Neuronal stem cell (in vitro differentiated cells): ENCODE measurements at regions not wholly inside any gene's neighbourhood (a gene's known extent, or its start where the extent isn't known, plus 50 kb on each side); places are given as distances from the start of the nearest gene placed in this dataset.
"Not testable (repeated sequence)": the region's sequence is repeated elsewhere in the genome, so short reads cannot be mapped to it uniquely, and the experiment has no call there.

ENCODE experiments used
- DNase-seq: peaks from one replicate; pipeline ENCODE4 v3.0.0-alpha.2; 2013; ENCODE audit warnings: low spot score
- H2AFZ ChIP-seq: one replicate; pipeline ENCODE4 v1.6.1; 2013; ENCODE audit warnings: mild to moderate bottlenecking, low read length, inconsistent platforms
- H2AK5ac ChIP-seq: 2 replicates; pipeline ENCODE4 v1.6.1; 2013; ENCODE audit warnings: low read depth, mild to moderate bottlenecking, inconsistent platforms, low read length, moderate library complexity, mixed read lengths
- H2BK120ac ChIP-seq: 2 replicates; pipeline ENCODE4 v1.6.1; 2013; ENCODE audit warnings: low read depth, mild to moderate bottlenecking, inconsistent platforms, low read length, moderate library complexity, mixed read lengths
- H2BK12ac ChIP-seq: one replicate; pipeline ENCODE4 v1.6.1; 2013; ENCODE audit warnings: low read length, inconsistent platforms
- H2BK15ac ChIP-seq: 2 replicates; pipeline ENCODE4 v1.6.1; 2013; ENCODE audit warnings: mild to moderate bottlenecking, low read length, inconsistent platforms, mixed read lengths
- H2BK5ac ChIP-seq: one replicate; pipeline ENCODE4 v1.6.1; 2013; ENCODE audit warnings: inconsistent platforms, mild to moderate bottlenecking, low read length, moderate library complexity
- H3K14ac ChIP-seq: one replicate; pipeline ENCODE4 v1.6.1; 2013; ENCODE audit warnings: low read length, inconsistent platforms
- H3K18ac ChIP-seq: 2 replicates; pipeline ENCODE4 v1.6.1; 2013; ENCODE audit warnings: low read length, inconsistent platforms
- H3K23ac ChIP-seq: 2 replicates; pipeline ENCODE4 v1.6.1; 2013; ENCODE audit warnings: low read depth, mild to moderate bottlenecking, mixed read lengths, low read length, inconsistent platforms; ENCODE audit not compliant: poor library complexity
- H3K27ac ChIP-seq: replicated peaks from 3 replicates; pipeline ENCODE4 v1.5.1; 2013; ENCODE audit warnings: low read length, inconsistent platforms
- H3K27me3 ChIP-seq, 3 experiments: 2 replicates each; pipeline ENCODE4 v1.6.1; 2013; ENCODE audit warnings: low read length in 3 of 3, mild to moderate bottlenecking in 2 of 3, inconsistent platforms in 1 of 3, low read depth in 1 of 3, mixed read lengths in 1 of 3, moderate library complexity in 1 of 3; ENCODE audit not compliant: control insufficient read depth in 3 of 3, insufficient read depth in 3 of 3
- H3K36me3 ChIP-seq, 2 donors: replicated peaks in 1 of 2; 2 replicates each; pipeline ENCODE4 v1.6.1; 2013; ENCODE audit warnings: low read length in 2 of 2; ENCODE audit not compliant: control insufficient read depth in 2 of 2, insufficient read depth in 2 of 2
- H3K4ac ChIP-seq: 2 replicates; pipeline ENCODE4 v1.6.1; 2013; ENCODE audit warnings: inconsistent platforms, mild to moderate bottlenecking, low read length, moderate library complexity
- H3K4me1 ChIP-seq, 2 donors: 1 replicate in 1 of 2; 2 replicates in 1 of 2; pipeline ENCODE4 v1.6.1; 2013; ENCODE audit warnings: low read length in 2 of 2, low read depth in 1 of 2; ENCODE audit not compliant: control insufficient read depth in 2 of 2, insufficient read depth in 1 of 2
- H3K4me2 ChIP-seq: one replicate; pipeline ENCODE4 v1.6.1; 2013; ENCODE audit warnings: mild to moderate bottlenecking, low read length, inconsistent platforms; ENCODE audit not compliant: insufficient read depth, poor library complexity, severe bottlenecking
- H3K4me3 ChIP-seq, 2 donors: 2 replicates each; pipeline ENCODE4 v1.5.1; 2013; ENCODE audit warnings: low read length in 2 of 2, mild to moderate bottlenecking in 2 of 2, inconsistent platforms in 1 of 2, moderate library complexity in 1 of 2
- H3K79me1 ChIP-seq: one replicate; pipeline ENCODE4 v1.6.1; 2013; ENCODE audit warnings: low read depth, mild to moderate bottlenecking, inconsistent platforms, low read length, moderate library complexity
- H3K9ac ChIP-seq: one replicate; pipeline ENCODE4 v1.6.1; 2013; ENCODE audit warnings: mild to moderate bottlenecking, low read depth, low read length, inconsistent platforms; ENCODE audit not compliant: poor library complexity
- H3K9me3 ChIP-seq, 2 donors: replicated peaks in 1 of 2; 2 replicates each; pipeline versions ENCODE3 to v1.6.1; 2013; ENCODE audit warnings: low read length in 2 of 2, mild to moderate bottlenecking in 2 of 2, inconsistent platforms in 1 of 2, low read depth in 1 of 2, mixed read lengths in 1 of 2, moderate library complexity in 1 of 2; ENCODE audit not compliant: control insufficient read depth in 2 of 2, insufficient read depth in 1 of 2
- H4K8ac ChIP-seq: one replicate; pipeline ENCODE4 v1.6.1; 2013; ENCODE audit warnings: low read depth, mild to moderate bottlenecking, inconsistent platforms, low read length, moderate library complexity
- H4K91ac ChIP-seq: one replicate; pipeline ENCODE4 v1.6.1; 2013; ENCODE audit warnings: low read length, low read depth, mild to moderate bottlenecking, inconsistent platforms; ENCODE audit not compliant: poor library complexity
- WGBS, 2 donors: extraction: QIAGEN DNeasy Blood & Tissue Kit; methylation state at CpG; one replicate each; pipeline ENCODE4 v1.1.7; 2013; ENCODE audit warnings: missing lambda C conversion rate in 2 of 2, mixed read lengths in 1 of 2; ENCODE audit not compliant: insufficient read length in 2 of 2, insufficient replicate concordance in 1 of 2; ENCODE audit errors: extremely low coverage in 2 of 2; 5-methylcytosine and 5-hydroxymethylcytosine counted together

DNA sequence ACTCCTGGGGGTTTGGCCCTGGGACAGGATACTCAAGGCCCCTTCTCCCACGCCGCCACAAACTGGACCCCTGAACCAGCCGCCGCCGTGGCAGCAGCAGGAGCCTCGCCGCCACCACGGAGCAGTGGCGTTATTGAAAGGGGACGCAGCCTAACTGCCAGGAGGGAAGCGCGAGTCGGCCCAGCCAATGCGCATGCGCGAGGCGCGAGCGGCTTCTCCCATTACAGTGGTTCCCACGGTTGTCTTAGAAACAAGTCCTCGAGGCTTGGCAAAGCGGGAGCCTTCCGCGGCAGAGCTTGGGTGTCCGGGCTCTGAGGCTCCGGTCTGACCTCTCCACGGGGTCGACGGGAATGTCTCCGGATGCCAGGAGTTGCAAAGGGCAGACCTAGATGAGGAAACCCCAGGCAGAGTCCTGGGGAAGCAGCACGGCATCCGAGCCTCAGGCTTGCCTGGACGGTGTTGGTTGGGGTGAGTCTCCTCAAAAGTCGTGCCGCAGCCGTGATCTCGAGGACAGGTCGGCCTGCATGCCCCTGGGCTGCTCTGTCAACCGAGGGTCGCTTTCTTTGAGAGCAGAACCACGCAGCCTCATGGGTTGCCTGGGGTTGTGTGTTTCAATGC is 360.6 kb upstream of the ZNF337 start:
- H3K14ac ChIP-seq, H3K18ac ChIP-seq, H3K36me3 ChIP-seq, DNase-seq, H4K8ac ChIP-seq, H3K4me1 ChIP-seq, H2AFZ ChIP-seq, H2BK12ac ChIP-seq, H3K27me3 ChIP-seq, H2AK5ac ChIP-seq, H2BK120ac ChIP-seq, H3K9me3 ChIP-seq, H2BK5ac ChIP-seq, H3K27ac ChIP-seq, H2BK15ac ChIP-seq, H3K79me1 ChIP-seq, H3K4ac ChIP-seq, H3K23ac ChIP-seq, H3K9ac ChIP-seq, H3K4me2 ChIP-seq, H3K4me3 ChIP-seq, H4K91ac ChIP-seq: not testable (repeated sequence)
- no CpG with 5 or more reads among the region's 41 CpGs for WGBS, 2 donors

DNA sequence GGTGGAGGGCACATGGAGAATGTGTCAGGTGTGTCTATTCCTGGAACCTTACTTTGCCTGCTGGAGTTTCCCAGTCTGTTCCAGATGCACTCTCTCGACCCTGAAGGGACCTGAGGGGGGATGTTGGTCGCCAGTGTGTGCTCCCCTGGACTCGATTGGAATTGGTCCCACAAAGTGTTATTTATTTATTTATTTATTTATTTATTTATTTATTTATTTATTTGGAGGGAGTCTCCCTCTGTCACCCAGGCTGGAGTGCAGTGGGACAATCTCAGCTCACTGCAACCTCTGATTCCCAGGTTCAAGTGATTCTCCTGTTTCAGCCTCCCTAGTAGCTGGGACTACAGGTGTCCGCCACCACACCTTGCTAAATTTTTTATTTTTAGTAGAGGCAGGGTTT is 329.1 kb upstream of the ZNF337 start:
- not testable (repeated sequence) for H4K8ac ChIP-seq, H3K14ac ChIP-seq, H2AFZ ChIP-seq

DNA sequence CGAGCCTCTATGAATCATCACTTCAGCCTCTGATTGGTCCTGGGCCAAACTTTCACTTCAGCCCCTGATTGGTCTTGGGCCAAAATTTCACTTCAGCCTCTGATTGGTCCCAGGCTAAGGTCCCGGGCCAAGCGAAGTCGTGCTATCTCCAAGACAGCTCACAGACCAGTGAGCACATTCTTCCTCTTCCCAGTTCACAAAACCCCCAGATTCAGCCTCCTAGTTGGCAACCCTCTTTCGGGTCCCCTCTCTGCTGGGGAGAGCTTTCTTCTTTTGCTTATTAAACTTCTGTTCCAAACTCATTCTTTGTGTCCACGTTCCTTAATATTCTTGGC is 314.3 kb upstream of the ZNF337 start:
- no CpG with 5 or more reads among the region's 6 CpGs for WGBS, 2 donors
- not testable (repeated sequence) for H3K4ac ChIP-seq, H2AFZ ChIP-seq

More for the DNA sequence above, 329.1 kb upstream of the ZNF337 start:
- H3K27ac ChIP-seq, H3K23ac ChIP-seq, H3K79me1 ChIP-seq, H2BK120ac ChIP-seq, H4K91ac ChIP-seq, H2BK12ac ChIP-seq, H3K4me1 ChIP-seq, H2BK5ac ChIP-seq, H3K9ac ChIP-seq, H3K27me3 ChIP-seq, H3K18ac ChIP-seq, H3K36me3 ChIP-seq, DNase-seq, H2AK5ac ChIP-seq, H2BK15ac ChIP-seq, H3K9me3 ChIP-seq, H3K4ac ChIP-seq, H3K4me2 ChIP-seq, H3K4me3 ChIP-seq: not testable (repeated sequence)
- WGBS, 2 donors, result no CpG with 5 or more reads among the region's 4 CpGs

DNA sequence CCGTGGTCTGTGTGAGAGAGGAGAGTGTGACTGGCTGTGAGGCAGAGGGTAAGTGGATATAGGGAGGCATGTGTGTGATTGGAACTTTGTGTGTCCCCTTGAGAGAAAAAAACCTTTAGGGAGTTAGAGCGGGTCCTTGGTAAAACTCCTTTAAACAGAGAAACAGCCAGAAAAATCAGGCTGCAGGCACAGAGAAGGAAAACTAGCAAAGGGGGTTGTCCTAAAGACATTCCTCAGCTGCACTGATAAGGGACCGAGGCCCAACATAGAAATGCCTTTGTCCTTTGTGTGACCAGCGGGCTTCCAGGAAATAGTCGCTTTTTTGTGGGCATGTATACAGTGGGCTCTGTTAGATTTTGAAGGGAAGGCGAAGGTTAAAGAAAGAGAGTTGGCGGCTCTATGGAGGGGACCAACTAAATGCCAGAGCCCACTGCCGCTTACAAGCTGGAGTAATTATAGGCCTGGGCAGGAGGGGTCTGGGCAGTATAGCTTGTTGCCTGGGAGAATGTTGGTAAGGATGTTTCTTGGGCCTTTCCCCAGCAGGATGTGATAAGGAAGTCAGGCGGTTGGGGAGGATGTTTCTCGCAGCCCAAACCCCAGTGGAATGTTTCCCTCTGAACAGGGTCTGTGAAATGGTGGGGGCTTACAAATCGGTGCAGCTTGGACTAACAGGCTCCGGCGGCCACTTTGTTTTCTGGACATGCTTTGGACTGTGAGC is 313.7 kb upstream of the ZNF337 start:
- H2BK120ac ChIP-seq, H3K4ac ChIP-seq, H4K8ac ChIP-seq, H3K36me3 ChIP-seq, H3K14ac ChIP-seq, H3K4me1 ChIP-seq, H4K91ac ChIP-seq, H2BK5ac ChIP-seq, H3K23ac ChIP-seq, H2AK5ac ChIP-seq, H3K79me1 ChIP-seq, H3K27me3 ChIP-seq, H3K9me3 ChIP-seq, H2BK15ac ChIP-seq: not testable (repeated sequence)
- peak overlapping the region; percentile 58 for H3K27ac ChIP-seq
- peak overlapping the region; percentile 87 for H3K18ac ChIP-seq
- peak overlapping the region; percentile 66 to 89 for H3K4me3 ChIP-seq
- peak overlapping the region; percentile 83 for H2AFZ ChIP-seq
- WGBS, 2 donors, result no CpG with 5 or more reads among the region's 13 CpGs
- H2BK12ac ChIP-seq, result peak overlapping the region; percentile 58
- DNase-seq, result peak; percentile 15
- peak overlapping the region; percentile 18 for H3K4me2 ChIP-seq
- H3K9ac ChIP-seq, result peak overlapping the region; percentile 77

More for the DNA sequence above, 314.3 kb upstream of the ZNF337 start:
- H4K8ac ChIP-seq, H2AK5ac ChIP-seq, H3K4me1 ChIP-seq, H3K4me3 ChIP-seq, H3K79me1 ChIP-seq, H3K27me3 ChIP-seq, H2BK12ac ChIP-seq, H3K36me3 ChIP-seq, H3K9ac ChIP-seq, H2BK15ac ChIP-seq, H3K4me2 ChIP-seq, H4K91ac ChIP-seq, H2BK5ac ChIP-seq, H3K23ac ChIP-seq, H3K18ac ChIP-seq, H3K14ac ChIP-seq, H2BK120ac ChIP-seq, H3K27ac ChIP-seq, H3K9me3 ChIP-seq, DNase-seq: not testable (repeated sequence)
